ENCODE measurements at regions not wholly inside any gene's neighbourhood (a gene's known extent, or its start where the extent isn't known, plus 50 kb on each side); places are given as distances from the start of the nearest gene placed in this dataset.

- TF ChIP-seq CTCF (IDR thresholded peaks at IDR 0.05; ENCODE audit: insufficient read depth, low read depth, low read length) = no peak
- DNase-seq (ENCODE audit: low read depth) = no peak
- H3K4me3 ChIP-seq (ENCODE audit: low read depth, low read length) = no peak overlapping the region
Observed at GRCh38 chr11:33540946-33541915, 159.4 kb downstream of the C11orf91 start.

DNA sequence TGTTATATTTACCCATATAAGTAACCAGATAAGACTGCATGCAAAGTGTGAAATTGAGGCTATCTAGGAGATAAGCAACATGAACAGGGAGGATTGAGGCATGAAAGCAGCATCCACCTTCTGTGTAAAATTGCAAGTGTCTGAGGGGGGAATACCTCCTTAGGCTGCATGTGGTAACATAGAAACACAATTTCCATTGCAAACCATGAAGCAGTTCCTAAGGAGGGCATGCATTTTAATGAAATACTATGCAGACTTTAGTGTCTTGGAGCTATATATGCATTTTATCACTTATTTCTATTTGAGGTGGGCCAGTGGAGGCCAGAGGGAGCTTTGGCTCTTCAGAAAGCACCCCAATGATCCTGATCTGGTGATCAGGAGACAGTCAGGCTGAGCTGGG is 160.2 kb downstream of the C11orf91 start:
- H3K4me3 ChIP-seq (ENCODE audit: low read depth, low read length) = no peak overlapping the region
- TF ChIP-seq CTCF (IDR thresholded peaks at IDR 0.05; ENCODE audit: insufficient read depth, low read depth, low read length) = no peak
- no peak for DNase-seq (ENCODE audit: low read depth)

DNA sequence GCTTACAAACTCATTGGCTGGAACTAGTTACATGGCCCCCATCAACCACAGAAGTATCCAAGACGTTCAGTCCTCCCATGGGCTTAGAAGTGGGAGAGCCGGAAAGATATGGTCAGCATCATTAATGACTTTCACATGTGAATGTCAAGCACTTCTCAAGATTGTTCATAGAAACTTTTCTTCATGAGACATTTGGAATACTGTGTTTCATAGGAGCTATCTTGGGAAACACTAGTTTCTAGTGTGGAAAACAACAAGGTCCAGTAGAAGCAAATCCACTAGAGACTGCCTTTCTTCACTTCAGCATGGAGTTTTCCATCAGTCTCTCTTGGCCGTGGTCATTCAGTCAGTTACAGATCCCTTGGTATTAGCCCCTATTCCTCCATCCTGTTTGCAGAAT is 160.9 kb downstream of the C11orf91 start:
- no peak for TF ChIP-seq CTCF (IDR thresholded peaks at IDR 0.05; ENCODE audit: insufficient read depth, low read depth, low read length)
- no peak overlapping the region for H3K4me3 ChIP-seq (ENCODE audit: low read depth, low read length)
- no peak for DNase-seq (ENCODE audit: low read depth)

DNA sequence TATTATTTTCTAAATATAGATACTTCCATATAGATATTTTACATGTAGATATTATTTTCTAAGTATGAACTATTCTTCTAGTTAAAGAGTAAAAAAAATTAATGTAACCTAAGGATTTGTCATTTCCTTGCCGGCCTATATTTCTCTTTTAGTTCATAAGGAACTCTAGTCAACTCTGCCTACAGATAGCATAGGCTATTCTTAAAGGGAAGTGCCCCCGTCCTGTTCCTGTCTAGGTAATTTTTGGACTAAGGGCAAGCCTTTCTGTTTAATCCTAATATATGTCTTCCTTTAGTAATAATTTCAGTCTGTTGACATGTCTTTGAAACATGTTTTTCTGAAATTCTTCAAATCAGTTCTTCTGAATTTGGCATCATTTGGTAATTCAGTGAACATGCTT is 161.9 kb downstream of the C11orf91 start:
- no peak for DNase-seq (ENCODE audit: low read depth)
- no peak for TF ChIP-seq CTCF (IDR thresholded peaks at IDR 0.05; ENCODE audit: insufficient read depth, low read depth, low read length)
- no peak overlapping the region for H3K4me3 ChIP-seq (ENCODE audit: low read depth, low read length)

DNA sequence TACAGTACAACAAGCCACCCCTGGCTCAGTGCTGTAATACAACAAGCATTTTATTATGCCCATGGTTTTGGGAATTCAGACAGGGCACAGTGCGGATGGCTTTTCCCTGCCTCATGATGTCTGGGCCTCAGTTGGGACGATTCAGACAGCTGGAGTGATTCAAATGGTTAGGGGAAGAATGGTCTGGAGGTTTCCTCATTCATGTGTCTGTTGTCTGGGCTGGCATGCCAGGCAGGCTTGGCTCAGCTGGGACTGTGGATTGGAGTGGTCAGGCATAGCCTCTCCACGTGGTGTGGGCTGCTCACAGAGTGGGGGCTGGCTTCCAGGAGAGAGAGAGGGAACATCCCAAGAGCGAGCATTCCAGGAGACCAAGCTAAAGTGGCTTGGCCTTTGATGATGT is 164.4 kb downstream of the C11orf91 start:
- no peak for TF ChIP-seq CTCF (IDR thresholded peaks at IDR 0.05; ENCODE audit: insufficient read depth, low read depth, low read length)
- DNase-seq (ENCODE audit: low read depth) = no peak
- no peak overlapping the region for H3K4me3 ChIP-seq (ENCODE audit: low read depth, low read length)

DNA sequence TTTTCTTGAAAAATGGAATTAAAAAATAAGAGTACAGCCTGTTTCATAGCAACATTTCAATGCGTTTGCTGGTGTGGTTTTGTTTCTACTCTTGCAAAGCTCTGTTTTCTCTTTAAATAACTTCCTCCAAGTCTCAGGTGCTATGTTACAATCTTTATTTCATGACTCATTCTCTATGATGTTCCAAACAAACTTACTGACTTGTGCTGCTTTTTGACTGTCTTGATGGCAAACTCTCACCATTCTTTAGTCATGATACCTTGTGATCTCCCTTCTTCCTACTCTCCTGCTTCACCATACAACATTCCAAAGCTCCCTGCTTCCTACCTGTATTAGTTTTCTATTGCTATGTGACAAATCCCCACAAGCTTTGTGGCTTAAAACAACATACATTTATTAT is 166.1 kb downstream of the C11orf91 start:
- no peak for TF ChIP-seq CTCF (IDR thresholded peaks at IDR 0.05; ENCODE audit: insufficient read depth, low read depth, low read length)
- no peak for DNase-seq (ENCODE audit: low read depth)
- H3K4me3 ChIP-seq (ENCODE audit: low read depth, low read length) = no peak overlapping the region
